IMR-90 (cell line): ENCODE measurements at regions not wholly inside any gene's neighbourhood (a gene's known extent, or its start where the extent isn't known, plus 50 kb on each side); places are given as distances from the start of the nearest gene placed in this dataset.

Experiments used
- CTCF ChIP-seq: conservative IDR thresholded peaks from 2 replicates; pipeline ENCODE4 v1.5.1; 2012; ENCODE audit warnings: mild to moderate bottlenecking, low read depth, low read length, improper control_type of control experiment
- RCOR1 ChIP-seq: IDR thresholded peaks from 2 replicates; pipeline ENCODE4 v1.6.1; 2012; ENCODE audit warnings: mild to moderate bottlenecking, low read length, improper control_type of control experiment; ENCODE audit not compliant: insufficient replicate concordance
- SMC3 ChIP-seq: fragments of 150-350 bp; IDR thresholded peaks from 2 replicates; pipeline ENCODE4 v1.6.1; 2016; ENCODE audit warnings: low read depth, mild to moderate bottlenecking, antibody characterized with exemption, low read length, moderate library complexity

GRCh38 chr2:88809216-88809615 is 117.7 kb downstream of the RPIA start:
- TF ChIP-seq CTCF (no peak), RCOR1 (no peak), SMC3 (no peak)
